Erythroblast (primary cell): ENCODE measurements at regions not wholly inside any gene's neighbourhood (a gene's known extent, or its start where the extent isn't known, plus 50 kb on each side); places are given as distances from the start of the nearest gene placed in this dataset.

Experiments
- DNase-seq, 2 experiments: peaks; one replicate each; lab custom pipeline; 2025; lab: John Stamatoyannopoulos, UW
- GATA1 ChIP-seq: IDR thresholded peaks from 2 replicates; pipeline ENCODE4 v1.6.1; 2011; ENCODE audit warnings: low read depth, mild to moderate bottlenecking, control low read depth, low read length, moderate library complexity
- POLR2A ChIP-seq: IDR thresholded peaks from 2 replicates; pipeline ENCODE4 v1.6.1; 2011; ENCODE audit warnings: mild to moderate bottlenecking, low read length

DNA sequence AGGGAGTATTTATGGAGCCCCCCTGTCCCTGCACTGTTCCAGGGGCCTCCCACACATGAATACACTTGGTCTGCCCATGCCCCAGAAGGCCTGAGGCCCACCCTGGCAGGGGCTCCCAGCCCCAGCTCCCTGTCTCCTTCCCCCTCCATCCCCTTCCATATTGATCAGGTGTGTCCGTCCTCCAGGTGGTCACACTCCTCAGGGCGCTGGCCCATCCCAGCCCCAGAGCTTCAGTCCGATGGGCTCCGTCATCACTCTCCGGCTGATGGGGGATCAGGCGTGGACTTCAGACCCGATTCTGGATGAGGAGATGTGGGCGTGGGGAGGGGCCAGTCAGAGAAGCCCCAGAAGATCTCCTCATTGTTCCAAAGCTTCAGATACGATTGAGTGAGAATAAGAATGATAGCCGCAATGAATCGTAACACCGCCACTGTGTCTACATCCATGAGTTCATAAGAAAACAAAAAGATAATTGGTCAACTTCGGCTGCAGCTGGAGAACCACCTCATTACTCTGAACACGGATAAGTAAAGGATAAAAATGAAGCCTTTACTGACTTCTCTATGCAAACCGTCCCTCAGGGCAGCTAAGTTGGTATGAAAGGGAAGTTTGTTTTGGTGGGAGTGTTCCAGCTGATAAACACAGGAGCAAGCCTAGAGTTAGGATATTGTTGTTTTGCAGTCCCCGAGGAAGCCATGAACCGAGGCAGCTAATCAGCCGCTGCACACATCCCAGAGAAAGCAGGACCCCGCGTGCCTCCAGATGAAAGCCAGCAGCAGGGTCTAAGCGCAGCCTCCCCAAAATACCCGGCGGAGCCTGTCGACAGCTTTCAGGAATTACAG is 279.5 kb downstream of the NDUFA10 start:
- TF ChIP-seq GATA1: no peak
- TF ChIP-seq POLR2A: no peak
- no peak for DNase-seq

DNA sequence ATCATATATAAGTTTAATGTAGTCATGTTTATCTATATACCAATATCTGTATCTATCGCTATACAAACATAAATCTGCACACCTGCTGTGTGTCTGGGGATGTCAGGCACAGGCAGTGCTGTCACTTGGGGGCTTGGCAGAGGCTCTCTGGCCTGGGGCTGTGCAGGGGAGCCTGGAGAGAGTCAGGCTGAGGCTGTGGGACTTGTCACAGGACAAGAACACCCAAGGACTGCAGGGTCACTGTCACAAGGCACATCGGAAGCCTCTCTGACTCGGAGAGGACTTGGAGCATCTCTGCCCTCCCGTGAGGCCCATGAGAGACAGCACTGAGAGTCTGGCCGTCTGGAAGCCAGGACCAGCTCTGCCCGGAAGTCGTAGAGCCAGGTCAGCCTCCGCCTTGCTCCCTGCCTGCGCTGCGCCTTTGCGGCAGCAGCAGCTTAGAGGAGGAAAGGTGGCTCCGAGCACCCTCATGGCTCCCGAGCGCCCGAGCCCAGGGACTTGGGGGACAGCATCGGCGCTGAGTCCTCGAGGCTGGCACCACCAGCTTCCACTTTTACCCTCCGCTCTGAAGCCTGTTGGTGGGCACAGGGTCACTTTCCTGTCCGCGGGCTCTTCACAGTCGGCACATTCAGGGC is 280.3 kb downstream of the NDUFA10 start:
- TF ChIP-seq POLR2A: no peak
- TF ChIP-seq GATA1: no peak
- no peak for DNase-seq

DNA sequence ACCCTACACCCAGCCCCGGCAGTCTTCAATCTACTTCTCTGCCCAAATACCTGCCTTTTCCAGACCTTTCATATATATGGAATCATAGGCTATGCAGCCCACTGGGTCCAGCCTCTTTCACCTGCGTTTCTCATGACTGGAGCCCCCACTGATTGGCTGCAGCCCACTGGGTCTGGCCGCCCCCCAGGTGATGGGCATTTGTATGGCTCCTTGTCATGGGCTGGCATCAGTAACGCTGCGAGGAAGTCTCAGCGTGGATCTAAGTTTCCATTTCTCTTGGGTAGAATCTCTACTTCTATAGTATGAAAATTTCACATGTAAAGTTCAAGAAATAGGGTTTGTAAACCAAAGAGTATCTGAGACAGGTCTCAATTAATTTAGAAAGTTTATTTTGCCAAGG is 281.9 kb downstream of the NDUFA10 start:
- TF ChIP-seq POLR2A: no peak
- TF ChIP-seq GATA1: no peak
- no peak for DNase-seq

DNA sequence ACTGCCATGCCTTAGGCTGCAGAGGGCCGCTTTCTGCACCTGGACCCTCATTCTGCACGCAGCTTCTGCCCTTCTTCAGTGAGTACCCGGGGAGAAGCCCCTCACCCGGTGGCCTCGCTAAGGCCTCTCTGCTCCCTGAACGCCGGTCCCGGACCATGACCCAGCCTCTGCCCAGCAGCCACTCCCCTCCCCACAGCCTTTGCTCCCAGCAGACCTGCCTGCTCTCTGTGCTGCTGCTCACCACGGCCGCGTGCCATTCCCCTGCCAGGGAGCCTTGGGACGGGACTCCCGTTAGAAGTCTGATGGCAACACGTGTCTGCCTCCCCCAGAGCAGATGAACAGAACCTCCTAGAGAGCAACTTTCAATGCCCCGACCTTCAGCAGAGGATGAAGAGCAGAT is 282.8 kb downstream of the NDUFA10 start:
- TF ChIP-seq GATA1 (no peak), POLR2A (no peak)

DNA sequence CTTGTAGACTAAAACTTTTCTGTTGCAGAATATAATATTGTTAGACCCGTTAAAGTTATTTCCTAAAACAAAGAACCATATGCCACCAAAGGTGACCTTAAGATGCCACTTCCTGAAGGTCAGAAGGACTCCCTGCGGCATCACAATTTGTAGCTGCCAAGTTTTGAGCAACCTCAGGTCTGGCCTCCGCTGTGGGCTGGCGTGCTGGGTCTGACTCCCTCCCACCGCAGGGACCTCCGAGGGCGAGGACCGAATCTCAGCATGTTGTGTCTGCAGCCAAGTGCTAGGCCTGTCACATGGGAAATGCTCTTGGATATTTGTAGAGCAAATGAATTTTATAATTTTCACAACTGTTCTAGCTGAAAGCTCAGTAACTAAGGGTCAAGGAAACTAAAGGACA is 285.9 kb downstream of the NDUFA10 start:
- TF ChIP-seq GATA1 (no peak), POLR2A (no peak)

More for the DNA sequence above, 282.8 kb downstream of the NDUFA10 start:
- DNase-seq: no peak

DNA sequence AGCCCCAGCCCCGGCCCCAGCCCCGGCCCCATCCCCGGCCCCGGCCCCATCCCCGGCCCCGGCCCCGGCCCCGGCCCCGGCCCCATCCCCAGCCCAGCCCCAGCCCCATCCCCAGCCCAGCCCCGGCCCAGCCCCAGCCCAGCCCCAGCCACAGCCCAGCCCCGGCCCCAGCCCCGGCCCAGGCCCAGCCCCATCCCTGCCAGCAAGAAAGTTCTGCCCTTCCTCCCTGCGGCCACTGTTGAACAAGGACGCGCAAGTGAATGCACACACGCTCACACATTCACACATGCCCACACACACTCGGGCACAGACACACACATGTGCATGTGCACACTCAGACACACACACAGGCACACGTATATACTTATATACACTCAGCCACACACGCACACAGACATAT is 287.0 kb downstream of the NDUFA10 start:
- no peak for DNase-seq
- TF ChIP-seq POLR2A: no peak
- no peak for TF ChIP-seq GATA1

More for the DNA sequence above, 285.9 kb downstream of the NDUFA10 start:
- no peak for DNase-seq

DNA sequence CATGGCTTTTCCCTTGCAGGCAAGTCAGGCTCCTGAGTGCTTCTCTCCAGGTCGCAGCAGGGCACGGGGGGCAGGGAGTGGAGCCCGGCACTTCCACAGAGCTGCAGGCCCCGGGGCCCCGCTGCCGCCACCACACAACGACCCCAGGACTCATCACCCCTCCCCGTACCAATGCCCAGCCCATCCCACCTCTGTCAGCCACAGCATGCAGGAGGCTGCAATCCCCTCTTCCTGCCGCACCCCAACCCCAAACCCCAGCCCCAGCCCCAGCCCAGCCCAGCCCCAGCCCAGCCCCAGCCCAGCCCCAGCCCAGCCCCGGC is 288.0 kb downstream of the NDUFA10 start:
- no peak for DNase-seq
- TF ChIP-seq GATA1: no peak
- TF ChIP-seq POLR2A: no peak

DNA sequence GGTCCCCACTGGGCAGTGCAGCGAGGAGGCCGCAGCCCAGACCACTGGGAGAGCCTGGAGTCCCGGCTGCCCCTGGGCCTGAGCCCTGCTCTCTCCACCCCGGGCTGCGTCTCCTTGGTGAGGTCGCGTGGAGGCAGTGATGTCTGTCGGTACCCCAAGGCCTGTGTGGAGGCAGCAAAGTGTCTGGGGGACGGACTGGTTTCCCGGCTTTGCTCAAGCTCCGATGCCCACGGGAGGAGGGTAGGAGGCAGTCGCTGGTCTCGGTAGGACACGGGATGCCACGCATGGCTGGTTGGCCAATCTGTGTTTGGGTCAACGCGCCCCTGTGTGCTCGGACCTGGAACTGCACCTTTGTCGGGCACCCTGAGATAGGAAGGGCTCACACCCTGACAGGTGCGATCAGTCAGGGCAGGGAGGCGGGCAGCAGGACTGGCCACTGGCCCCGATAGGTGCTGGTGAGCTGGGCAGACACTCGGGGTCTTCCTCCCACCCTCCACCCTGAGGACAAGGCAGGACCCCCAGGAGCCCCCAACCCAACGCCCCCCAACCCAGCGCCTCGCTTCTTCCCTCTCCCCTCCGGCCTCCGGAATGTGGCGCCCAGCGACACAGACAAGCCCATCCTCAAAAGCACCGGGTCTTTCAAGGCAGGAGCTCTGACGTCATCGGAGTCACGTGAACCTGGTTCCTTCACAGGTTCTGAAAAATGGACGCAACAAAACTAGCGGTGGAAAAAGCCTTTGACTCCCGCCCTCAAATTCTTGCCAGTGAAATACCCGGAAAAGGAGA is 288.6 kb downstream of the NDUFA10 start:
- no peak for DNase-seq
- TF ChIP-seq POLR2A (no peak), GATA1 (no peak)

DNA sequence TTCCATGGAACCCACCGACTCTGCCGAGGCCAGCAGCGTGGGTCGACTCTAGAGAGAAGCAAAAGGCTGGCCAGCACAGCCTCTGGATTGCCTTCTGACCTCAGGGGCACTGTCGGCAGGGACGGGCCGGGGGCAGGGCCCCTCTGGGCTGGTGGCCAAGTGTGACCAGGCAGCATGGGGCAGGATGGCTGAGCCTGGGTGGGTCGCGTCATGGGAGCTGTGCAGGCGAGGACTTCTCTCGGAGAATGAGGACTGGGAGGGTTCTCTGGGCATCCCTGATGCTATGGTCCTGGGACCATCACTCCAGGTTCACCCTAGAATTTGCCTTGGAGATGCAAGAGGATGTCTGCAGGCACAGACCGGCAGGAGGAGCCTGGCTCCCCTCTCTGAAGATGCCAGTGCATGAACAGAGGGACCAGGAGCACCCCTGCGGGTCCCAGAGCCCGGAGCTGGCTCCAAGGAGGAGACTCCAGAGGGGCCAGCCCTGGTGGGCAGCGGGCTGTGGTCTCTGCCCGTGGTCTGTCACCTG is 289.2 kb downstream of the NDUFA10 start:
- DNase-seq: no peak
- TF ChIP-seq POLR2A (no peak), GATA1 (no peak)

DNA sequence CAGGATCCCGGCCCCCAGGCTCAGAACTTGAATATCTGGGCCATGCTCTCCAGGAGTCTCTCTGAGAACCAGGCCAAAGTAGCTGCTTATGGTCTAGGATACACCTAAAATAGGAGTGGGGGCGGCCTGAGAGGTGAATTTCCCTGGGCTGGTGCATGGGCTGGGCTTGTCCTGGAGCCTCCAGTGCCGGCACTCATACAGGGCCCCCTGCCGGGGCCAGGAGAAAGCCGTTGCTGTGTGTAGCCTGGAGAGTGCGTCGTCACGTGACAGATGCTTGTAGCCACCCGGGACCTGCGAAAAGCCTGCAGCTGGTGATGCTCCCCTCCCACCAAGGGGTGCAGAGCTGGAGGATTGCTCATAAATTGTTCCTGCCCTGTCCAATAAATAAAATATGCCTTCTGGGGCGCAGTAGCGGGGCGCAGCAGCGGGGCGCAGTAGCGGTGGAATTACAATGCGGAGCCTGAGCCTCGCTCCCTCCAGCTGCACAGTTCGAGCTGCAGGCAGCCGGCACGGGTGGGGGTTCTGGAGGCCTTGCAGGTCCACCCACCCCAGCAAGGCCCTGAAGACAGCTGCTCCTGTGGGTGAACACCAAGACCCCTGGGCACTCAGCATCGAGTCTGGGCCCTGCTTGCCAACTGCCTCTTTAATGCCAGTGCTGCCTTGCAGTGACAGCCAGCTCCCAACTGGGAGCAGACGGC is 289.9 kb downstream of the NDUFA10 start:
- TF ChIP-seq GATA1 (no peak), POLR2A (no peak)
- DNase-seq: no peak

DNA sequence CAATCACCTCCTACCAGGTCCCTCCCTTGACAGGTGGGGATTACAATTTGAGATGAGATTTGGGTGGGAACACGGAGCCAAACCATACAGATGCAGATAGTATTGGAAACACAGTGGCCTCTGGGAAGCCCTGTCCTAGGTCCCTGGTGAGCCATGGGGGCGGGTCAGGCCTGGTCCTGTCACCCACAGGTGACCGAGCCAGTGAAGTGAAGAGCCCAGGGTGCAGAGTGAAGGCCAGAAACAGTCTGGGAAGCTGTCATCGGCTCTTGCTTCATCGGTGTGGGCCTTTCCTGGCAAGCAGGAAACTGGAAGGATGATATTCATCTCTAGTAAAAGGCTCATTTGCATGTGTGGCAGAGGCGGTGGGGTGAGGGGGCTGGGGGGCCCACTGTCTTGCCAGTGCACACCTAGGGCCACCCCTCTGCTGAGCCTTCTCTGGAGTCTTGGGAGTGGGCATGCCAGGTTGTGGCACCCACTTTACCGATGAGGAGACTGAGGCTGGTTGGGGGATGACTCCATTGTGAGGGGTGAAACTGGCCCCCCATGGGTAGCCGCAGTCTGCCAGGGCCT is 290.6 kb downstream of the NDUFA10 start:
- no peak for TF ChIP-seq POLR2A
- TF ChIP-seq GATA1: no peak
- DNase-seq: no peak

DNA sequence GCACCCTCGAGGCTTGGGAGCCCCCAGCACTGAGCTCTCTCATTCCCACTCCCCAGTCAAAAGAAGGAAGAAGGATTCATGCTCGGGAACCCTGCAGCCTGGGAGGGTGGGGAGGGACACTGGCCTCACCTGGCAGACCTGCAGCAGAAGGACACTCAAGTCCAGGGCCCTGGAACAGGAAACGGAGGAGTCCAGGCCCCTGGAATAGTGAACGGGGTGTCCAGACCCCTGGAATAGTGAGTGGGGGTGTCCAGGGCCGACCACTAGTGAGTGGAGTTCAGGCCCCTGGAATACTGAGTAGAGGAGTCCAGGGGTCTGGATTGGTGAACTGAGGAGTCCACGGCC is 292.5 kb downstream of the NDUFA10 start:
- TF ChIP-seq GATA1 (no peak), POLR2A (no peak)
- DNase-seq: no peak
